GM10266 (cell line): ENCODE measurements at regions not wholly inside any gene's neighbourhood (a gene's known extent, or its start where the extent isn't known, plus 50 kb on each side); places are given as distances from the start of the nearest gene placed in this dataset.

Experiments
- DNase-seq: peaks from one replicate; pipeline ENCODE4 v3.0.0; 2012; ENCODE audit errors: extremely low spot score
- TF ChIP-seq, protein P1 (sequence below): IDR thresholded peaks from 2 replicates; pipeline ENCODE4 v1.5.1; 2012; ENCODE audit warnings: mild to moderate bottlenecking, low read depth; ENCODE audit not compliant: control insufficient read depth, insufficient read depth; ENCODE audit errors: missing control alignments

DNA sequence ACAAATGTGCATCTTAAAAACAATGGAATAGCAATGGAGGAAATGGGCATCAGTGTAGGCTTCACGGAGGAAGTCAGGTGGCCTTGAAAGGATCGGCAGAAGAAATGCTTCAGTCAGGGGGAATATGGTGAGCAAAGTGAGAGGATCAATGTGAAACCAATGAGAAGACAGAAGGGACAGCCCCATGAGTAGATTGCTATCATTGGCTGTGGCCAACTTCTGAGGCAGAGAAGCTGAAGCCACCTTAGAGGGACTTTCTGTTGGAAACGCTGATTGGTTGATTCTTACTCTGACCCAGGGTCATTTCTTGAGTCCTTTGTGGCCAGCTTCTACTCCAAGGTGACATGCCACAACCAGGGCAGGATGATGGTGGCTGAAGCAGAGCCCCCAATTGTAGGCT lies 130.7 kb upstream of the ZNF648 start:
- TF ChIP-seq, protein P1, sequence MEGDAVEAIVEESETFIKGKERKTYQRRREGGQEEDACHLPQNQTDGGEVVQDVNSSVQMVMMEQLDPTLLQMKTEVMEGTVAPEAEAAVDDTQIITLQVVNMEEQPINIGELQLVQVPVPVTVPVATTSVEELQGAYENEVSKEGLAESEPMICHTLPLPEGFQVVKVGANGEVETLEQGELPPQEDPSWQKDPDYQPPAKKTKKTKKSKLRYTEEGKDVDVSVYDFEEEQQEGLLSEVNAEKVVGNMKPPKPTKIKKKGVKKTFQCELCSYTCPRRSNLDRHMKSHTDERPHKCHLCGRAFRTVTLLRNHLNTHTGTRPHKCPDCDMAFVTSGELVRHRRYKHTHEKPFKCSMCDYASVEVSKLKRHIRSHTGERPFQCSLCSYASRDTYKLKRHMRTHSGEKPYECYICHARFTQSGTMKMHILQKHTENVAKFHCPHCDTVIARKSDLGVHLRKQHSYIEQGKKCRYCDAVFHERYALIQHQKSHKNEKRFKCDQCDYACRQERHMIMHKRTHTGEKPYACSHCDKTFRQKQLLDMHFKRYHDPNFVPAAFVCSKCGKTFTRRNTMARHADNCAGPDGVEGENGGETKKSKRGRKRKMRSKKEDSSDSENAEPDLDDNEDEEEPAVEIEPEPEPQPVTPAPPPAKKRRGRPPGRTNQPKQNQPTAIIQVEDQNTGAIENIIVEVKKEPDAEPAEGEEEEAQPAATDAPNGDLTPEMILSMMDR = no peak
- DNase-seq = peak; percentile 15

DNA sequence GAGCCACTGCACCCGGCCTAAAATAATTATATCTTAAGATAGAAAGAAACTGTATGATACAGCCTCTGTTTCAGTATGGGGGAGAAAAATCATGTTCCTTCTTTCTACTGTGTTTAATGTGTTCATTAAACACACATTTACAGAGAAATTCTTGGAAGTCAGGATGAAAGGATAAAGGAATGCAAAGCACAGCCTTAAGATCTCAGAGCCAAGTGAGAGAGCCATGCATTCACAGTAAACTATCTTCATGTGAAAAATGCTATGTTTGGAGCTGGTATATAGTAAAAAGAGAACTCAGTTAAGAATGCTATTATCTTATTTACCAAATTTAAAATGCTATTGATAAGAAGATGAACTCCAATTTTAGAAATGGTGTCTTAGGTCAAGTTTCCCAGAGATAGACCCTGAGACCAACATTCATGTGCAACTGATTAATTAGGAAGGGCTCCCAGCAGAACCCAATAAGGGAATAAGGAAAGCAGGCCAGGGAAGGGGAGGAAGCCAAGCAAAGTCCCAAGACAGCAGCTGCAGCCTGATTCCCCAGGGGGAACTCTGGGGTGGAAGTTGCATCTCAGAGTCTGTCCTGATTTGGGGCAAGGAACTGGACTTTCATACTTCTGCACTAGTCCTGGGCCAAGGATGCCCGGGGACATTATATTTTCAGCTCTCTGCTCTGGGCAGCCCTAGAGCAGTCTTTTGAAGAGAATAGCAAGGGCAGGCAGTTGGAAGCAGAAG lies 130.0 kb upstream of the ZNF648 start:
- TF ChIP-seq, protein P1 = no peak
- DNase-seq = no peak

DNA sequence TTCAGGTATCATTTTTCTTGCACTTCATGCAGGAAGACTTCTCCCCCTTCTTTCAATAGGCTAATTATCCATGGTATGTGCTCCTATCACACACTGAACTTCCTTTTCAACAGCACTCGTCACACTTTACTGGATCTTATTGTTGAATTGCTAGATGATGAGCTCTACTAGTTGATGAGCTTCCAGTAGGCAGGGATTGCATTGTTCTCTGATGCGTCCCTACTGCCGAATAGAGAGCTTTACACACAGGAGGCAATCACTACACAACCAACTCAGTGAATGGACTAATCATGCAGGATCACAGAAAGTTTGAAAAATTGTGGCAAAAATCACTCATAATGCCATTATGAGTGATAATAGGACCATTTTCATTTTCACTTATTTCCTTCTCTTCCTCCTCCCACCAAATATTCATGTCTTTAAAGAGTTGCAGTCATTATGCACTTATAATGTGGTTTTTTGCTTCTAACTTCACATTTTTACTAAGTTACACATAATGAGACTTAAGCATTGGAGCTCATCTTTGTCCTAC lies 128.1 kb upstream of the ZNF648 start:
- TF ChIP-seq, protein P1 = no peak
- DNase-seq = no peak

- DNase-seq = no peak
- TF ChIP-seq, protein P1 = no peak
Observed at GRCh38 chr1:182186757-182187146, 125.2 kb upstream of the ZNF648 start.

- no peak for DNase-seq
Observed at GRCh38 chr1:182185842-182186756, 124.6 kb upstream of the ZNF648 start.

GRCh38 chr1:182185136-182185535 lies 123.6 kb upstream of the ZNF648 start:
- TF ChIP-seq, protein P1 = no peak
- DNase-seq = no peak

More at GRCh38 chr1:182185842-182186756, 124.6 kb upstream of the ZNF648 start:
- TF ChIP-seq, protein P1 = no peak
